IMR-90 (cell line): ENCODE measurements at regions not wholly inside any gene's neighbourhood (a gene's known extent, or its start where the extent isn't known, plus 50 kb on each side); places are given as distances from the start of the nearest gene placed in this dataset.

ENCODE experiments used
- POLR2A ChIP-seq: IDR thresholded peaks from 2 replicates; pipeline ENCODE4 v1.6.1; 2012; ENCODE audit warnings: mild to moderate bottlenecking, low read depth, low read length
- RCOR1 ChIP-seq: IDR thresholded peaks from 2 replicates; pipeline ENCODE4 v1.6.1; 2012; ENCODE audit warnings: mild to moderate bottlenecking, low read length, improper control_type of control experiment; ENCODE audit not compliant: insufficient replicate concordance
- TF ChIP-seq, protein P1 (sequence below): conservative IDR thresholded peaks from 2 replicates; pipeline ENCODE4 v1.5.1; 2012; ENCODE audit warnings: mild to moderate bottlenecking, low read depth, low read length, improper control_type of control experiment

DNA sequence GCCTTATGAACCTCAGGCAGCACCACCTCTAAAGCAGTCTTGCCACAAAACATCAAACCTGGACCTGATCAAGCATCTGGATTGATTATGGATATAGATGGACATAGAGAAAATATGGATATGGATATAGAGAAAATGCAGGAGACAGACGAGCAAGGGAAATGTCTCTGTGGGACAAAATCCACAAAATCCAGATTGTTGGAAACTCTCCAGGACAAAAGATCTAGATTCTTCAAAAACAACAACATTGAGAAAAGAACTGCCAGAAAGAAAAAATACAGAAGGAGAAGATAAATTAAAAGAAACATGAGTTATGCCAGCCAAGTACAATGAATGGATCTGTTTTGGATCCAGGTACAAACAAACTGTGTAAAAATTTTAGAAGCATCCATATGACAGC is 1176.5 kb downstream of the UQCRFS1 start:
- TF ChIP-seq, protein P1, sequence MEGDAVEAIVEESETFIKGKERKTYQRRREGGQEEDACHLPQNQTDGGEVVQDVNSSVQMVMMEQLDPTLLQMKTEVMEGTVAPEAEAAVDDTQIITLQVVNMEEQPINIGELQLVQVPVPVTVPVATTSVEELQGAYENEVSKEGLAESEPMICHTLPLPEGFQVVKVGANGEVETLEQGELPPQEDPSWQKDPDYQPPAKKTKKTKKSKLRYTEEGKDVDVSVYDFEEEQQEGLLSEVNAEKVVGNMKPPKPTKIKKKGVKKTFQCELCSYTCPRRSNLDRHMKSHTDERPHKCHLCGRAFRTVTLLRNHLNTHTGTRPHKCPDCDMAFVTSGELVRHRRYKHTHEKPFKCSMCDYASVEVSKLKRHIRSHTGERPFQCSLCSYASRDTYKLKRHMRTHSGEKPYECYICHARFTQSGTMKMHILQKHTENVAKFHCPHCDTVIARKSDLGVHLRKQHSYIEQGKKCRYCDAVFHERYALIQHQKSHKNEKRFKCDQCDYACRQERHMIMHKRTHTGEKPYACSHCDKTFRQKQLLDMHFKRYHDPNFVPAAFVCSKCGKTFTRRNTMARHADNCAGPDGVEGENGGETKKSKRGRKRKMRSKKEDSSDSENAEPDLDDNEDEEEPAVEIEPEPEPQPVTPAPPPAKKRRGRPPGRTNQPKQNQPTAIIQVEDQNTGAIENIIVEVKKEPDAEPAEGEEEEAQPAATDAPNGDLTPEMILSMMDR = no peak
- TF ChIP-seq RCOR1 (no peak), POLR2A (no peak)
